CD4-positive, alpha-beta T cell treated with Interleukin-15 for 1 hour (primary cell): ENCODE measurements at regions not wholly inside any gene's neighbourhood (a gene's known extent, or its start where the extent isn't known, plus 50 kb on each side); places are given as distances from the start of the nearest gene placed in this dataset.
"Not testable (repeated sequence)": the region's sequence is repeated elsewhere in the genome, so short reads cannot be mapped to it uniquely, and the experiment has no call there.

Source experiments
- DNase-seq: peaks from one replicate; pipeline ENCODE4 v3.0.0-alpha.2; 2020

DNA sequence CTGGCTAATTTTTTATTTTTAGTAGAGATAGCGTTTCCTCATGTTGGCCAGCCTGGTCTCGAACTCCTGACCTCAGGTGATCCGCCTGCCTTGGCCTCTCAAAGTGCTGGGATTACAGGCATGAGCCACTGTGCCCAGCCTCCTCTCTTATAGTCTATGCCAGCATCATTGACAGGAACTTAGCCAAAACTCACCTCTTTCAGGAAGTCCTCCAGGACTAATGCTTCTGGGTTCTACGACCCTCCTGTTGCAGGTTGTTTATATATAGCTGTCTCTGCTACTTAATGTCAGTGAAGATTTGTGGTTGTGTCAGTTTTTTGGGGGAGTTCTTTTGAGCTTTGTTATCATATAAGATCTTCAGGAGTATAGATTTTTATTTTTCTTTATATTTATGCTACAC is 112.1 kb upstream of the CDC42EP3 start:
- no peak for DNase-seq

- DNase-seq: no peak
These were observed 112.8 kb upstream of the CDC42EP3 start for GRCh38 chr2:37784071-37784758.

GRCh38 chr2:37784759-37785149 is 113.3 kb upstream of the CDC42EP3 start:
- DNase-seq: no peak

GRCh38 chr2:37786191-37786698 is 114.8 kb upstream of the CDC42EP3 start:
- DNase-seq: no peak

- no peak for DNase-seq
These were observed 115.4 kb upstream of the CDC42EP3 start for GRCh38 chr2:37786854-37787253.

DNA sequence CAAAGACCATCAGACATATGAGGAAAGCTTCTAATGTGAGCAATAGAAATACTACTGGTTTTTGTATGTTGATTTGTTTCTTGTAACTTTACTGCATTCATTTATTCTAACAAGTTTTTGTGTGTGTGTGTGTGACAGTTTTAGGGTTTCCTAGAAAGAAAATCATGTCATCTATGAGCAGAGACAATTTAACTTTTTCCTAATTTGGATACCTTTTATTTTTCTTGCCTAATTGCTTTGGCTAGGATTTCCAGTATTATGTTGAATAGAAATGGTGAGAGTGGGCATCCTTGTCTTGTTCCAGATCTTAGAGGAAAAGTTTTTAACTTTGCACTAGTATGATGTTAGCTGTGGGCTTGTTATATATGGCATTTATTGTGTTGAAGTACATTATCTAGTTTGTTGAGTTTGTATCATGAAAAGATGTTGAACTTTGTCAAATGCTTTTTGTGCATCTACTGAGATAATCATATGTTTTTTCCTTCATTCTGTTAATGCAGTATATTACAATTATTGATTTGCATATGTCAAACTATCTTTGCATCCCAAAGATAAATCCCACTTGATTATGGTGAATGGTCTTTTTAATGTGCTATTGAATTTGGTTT is 117.3 kb upstream of the CDC42EP3 start:
- no peak for DNase-seq

GRCh38 chr2:37790019-37790418 is 118.6 kb upstream of the CDC42EP3 start:
- no peak for DNase-seq

DNA sequence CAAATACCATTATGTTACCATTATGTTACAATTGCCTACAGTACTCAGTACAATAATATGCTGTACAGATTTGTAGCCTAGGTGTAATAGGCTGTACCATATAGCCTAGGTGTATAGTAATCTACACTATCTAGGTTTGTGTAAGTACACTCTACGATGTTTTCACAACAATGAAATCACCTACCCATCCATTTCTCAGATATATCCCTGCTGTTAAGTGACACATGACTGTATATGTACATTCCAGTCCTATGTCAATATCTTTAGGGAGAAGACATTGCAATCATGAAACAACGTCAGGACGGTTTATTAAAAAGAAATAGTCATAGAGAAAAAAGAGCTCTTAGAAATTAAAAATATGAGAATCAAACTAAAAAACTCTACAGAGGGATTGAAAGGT is 119.0 kb upstream of the CDC42EP3 start:
- no peak for DNase-seq

GRCh38 chr2:37792366-37792765 is 120.9 kb upstream of the CDC42EP3 start:
- DNase-seq: no peak

GRCh38 chr2:37793004-37793403 is 121.6 kb upstream of the CDC42EP3 start:
- no peak for DNase-seq

GRCh38 chr2:37794717-37795116 is 123.3 kb upstream of the CDC42EP3 start:
- DNase-seq: no peak

DNA sequence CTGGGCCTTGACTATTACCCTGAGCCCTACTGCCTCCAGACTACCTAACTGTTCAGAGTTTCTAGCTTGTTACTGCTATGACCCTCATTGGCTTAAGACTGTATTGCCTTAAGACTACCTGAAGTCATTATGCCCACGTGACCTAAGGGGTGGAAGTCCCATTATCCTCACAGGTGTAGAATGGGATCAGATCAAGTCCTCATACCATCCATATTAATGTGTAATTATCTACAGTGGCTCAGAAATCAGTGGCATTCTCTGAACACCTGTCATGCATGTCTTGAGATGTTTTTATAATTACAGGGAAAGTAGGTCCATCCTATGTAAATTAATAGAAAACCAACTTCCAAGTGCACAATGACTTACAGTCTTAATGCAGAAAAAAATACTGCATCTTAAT is 124.0 kb upstream of the CDC42EP3 start:
- no peak for DNase-seq

DNA sequence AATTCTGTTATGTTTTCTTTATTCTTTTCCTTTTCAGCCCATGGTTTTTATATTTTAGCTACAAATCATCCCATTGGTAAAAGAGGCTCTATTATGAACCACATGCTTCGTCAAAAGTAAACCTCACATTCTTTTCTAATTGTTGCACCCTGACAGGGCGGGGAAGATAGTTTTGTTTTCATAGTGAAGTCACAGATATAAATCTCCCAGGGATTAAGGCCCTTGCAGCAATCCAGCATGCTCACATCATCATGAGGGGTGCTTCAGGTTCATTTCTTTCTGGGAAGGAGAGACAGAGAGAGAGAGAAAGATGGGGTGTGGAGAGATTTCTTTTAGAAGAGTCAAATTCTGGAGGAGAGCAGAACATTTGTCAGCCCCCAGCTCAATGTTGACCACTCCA is 124.5 kb upstream of the CDC42EP3 start:
- no peak for DNase-seq

DNA sequence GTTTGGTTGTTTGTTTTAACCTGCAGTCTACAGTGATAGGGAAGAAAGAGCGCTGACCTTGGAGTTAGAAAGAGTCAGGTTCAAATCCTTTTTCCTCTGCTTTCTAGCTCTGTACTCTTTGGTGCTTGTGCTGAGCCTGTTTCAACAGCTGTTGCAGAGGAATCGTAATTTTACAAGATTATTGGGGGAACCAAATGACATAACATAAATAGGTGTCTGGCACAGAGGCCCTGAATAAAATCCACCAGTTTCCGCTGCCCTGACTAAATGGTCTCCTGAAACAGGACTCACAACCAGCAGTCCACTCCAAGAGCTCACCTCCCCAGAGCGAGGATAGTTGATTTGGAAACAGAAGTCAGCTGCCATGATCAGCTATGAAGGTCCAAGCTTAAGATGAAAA is 125.0 kb upstream of the CDC42EP3 start:
- DNase-seq: no peak

DNA sequence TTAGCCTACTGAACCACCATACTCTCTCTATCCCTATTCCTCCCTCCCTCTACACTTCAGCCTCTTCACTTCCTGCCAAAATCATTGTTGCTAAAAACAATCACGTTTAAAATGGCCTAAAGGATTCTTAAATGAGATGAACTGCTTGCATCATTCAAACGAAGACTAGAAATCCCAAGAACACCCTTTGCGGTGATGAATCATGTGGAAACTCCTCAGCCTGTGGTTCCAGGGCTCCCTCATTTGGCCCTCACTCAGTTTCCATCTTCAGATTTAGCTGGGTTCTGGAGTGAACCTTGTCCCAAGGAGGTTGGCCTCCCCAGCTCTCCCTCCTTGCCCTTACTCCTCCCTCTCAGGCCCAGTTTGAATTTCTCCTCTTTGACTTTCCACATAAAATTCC is 125.6 kb upstream of the CDC42EP3 start:
- DNase-seq: no peak

GRCh38 chr2:37798315-37799005 is 126.6 kb upstream of the RMDN2 start:
- DNase-seq: no peak

DNA sequence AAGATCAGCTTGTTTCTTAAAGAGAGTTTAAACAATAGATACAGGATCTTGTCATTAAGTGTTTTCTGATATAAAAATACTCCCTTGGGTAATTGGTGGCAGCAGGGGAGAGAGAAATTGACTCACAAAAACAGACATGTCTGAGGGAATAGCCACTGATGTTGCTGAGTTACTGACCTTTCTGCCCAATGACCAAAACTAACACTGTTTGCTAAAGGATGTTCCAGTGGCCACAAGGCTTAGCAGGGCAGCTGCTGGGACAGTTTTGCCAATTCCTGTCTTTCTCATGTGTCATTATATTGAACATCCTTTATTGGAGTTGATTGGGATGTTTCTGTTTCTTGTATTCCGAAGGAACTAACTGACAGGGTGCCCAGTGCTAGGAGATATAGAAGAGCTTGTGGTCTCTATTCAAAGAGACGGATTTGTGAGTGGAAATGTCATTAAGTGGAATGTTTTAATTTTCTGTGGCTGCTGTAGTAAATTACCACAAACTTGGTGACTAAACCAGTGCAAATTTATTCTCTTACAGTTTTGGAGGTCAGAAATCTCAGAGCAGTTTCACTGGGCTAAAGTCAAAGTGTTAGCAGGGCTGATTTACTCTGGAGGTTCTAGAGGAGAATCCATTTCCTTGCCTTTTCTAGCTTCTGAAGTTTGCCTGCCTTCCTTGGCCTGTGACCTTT is 124.8 kb upstream of the RMDN2 start:
- DNase-seq: no peak

DNA sequence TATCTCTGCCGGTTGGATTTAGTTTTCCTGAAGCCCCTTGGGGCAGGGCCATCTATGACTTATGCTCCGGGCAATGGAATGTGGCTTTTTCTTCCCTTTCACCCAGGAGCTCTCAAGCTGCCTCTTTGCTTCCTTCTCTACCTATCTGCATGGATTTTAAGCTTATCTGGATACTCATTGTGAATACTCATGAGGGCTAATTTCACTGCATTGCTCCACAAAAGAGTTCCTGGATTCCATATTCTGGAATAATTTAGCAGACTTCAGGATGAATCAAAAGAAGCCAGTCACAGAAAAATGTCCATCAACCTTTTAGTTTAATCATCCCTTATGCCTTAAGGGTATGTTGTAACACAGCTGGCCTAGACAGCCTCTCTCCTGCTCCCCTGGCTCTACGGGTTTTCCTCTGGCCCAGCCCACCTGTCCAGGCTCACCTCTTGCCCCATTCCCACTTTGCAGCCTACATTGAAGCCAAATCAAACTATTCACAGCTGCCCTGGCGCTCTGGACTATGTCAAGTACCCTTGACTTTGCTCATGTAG is 122.8 kb upstream of the RMDN2 start:
- no peak for DNase-seq

- DNase-seq: no peak
These were observed 122.1 kb upstream of the RMDN2 start for GRCh38 chr2:37802899-37803379.

DNA sequence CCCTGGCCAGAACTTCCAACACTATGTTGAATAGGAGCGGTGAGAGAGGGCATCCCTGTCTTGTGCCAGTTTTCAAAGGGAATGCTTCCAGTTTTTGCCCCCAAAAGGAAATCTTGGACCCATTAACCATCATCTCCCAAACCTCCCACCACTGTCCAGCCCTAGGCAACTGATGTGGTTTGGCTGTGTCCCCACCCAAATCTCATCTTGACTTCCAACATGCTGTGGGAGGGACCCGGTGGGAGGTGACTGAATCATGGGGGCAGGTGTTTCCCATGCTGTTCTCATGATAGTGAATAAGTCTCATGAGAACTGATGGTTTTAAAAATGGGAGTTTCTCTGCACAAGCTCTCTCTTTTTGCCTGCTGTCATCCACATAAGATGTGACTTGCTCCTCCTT is 119.1 kb upstream of the RMDN2 start:
- not testable (repeated sequence) for DNase-seq

DNA sequence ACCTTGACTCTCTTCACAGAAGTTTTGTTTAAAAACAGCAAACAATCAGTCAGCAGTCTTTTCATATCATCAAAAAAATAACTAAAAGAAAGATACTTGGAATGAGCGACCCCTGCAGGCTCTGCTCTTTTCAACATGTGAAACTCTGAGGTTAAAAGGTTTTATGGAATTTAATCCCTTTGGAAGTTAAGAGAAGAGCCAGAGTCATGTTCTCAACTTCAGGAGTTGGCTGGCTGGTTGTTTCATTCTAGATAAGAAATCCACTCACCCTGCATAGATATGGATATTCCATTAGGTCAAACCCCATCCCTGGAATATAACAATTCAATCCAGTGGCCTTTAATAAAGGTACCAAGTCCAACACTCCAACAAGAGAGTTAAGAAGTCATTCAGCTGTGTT is 115.6 kb upstream of the RMDN2 start:
- no peak for DNase-seq

DNA sequence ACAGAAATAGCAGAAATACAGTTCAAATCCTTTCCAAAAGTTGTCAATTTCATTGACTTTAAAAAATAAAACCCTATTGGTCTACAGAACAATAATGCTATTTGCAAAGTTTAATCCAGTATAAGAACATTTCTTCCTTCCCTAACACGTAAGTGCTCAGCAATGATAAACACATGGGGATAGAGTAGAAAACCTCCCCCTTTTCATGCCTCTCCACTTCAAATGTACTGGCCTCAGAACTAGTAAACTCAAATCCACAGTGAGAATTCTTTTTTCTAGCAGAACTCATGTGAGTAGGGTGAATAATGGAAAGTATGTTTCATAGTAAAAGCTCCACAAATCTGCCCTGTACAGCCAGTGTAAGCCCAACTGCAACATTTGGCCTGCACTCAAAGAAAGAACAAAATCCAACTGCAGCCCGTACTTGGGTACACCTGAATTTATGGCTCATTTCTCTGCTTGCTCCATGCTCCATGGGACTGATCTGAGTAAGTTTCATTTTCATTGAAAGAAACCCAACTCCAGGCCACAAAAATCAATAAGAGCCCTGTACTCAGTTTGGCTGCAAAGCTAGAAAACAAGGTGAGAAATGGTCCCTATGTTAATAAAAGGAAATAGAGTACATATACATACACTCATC is 115.0 kb upstream of the RMDN2 start:
- DNase-seq: no peak

GRCh38 chr2:37812414-37812813 is 112.7 kb upstream of the RMDN2 start:
- DNase-seq: no peak
